Astrocyte (in vitro differentiated cells and primary cell): ENCODE measurements at regions not wholly inside any gene's neighbourhood (a gene's known extent, or its start where the extent isn't known, plus 50 kb on each side); places are given as distances from the start of the nearest gene placed in this dataset.
A peak's percentile ranks its signal among the peaks of the same experiment; 100 is the strongest.

Source experiments
- DNase-seq: peaks from one replicate; pipeline ENCODE4 v3.0.0-alpha.2; 2010; ENCODE audit warnings: low read depth
- FAIRE-seq: peaks from 2 replicates; lab custom pipeline; 2011; peaks lifted over from hg19 to GRCh38; lab: Jason Lieb, UNC
- H2AFZ ChIP-seq: 2 replicates; pipeline ENCODE4 v1.6.0; 2012; ENCODE audit warnings: low read depth, low read length, inconsistent platforms
- H3K27ac ChIP-seq: 2 replicates; pipeline ENCODE4 v1.5.1; 2011; ENCODE audit warnings: low read depth, low read length, inconsistent platforms
- H3K27me3 ChIP-seq: 2 replicates; pipeline ENCODE4 v1.6.0; 2011; ENCODE audit warnings: low read length, inconsistent platforms; ENCODE audit not compliant: insufficient read depth
- H3K36me3 ChIP-seq: 2 replicates; pipeline ENCODE4 v1.5.1; 2011; ENCODE audit warnings: low read length, inconsistent platforms; ENCODE audit not compliant: insufficient read depth
- H3K4me1 ChIP-seq: 2 replicates; pipeline ENCODE4 v1.5.1; 2011; ENCODE audit warnings: low read length, inconsistent platforms; ENCODE audit not compliant: insufficient read depth
- H3K4me2 ChIP-seq: 2 replicates; pipeline ENCODE4 v1.6.0; 2012; ENCODE audit warnings: low read length, inconsistent platforms
- H3K4me3 ChIP-seq: 2 replicates; pipeline ENCODE4 v1.5.1; 2011; ENCODE audit warnings: low read depth, mild to moderate bottlenecking, low read length, inconsistent platforms; ENCODE audit not compliant: insufficient read depth
- H3K79me2 ChIP-seq: 2 replicates; pipeline ENCODE4 v1.6.0; 2012; ENCODE audit warnings: mild to moderate bottlenecking, low read length, inconsistent platforms; ENCODE audit not compliant: insufficient read depth
- H3K9ac ChIP-seq: 2 replicates; pipeline ENCODE4 v1.6.0; 2012; ENCODE audit warnings: mild to moderate bottlenecking, low read length, inconsistent platforms
- H3K9me3 ChIP-seq: 2 replicates; pipeline ENCODE4 v1.5.1; 2012; ENCODE audit warnings: low read depth, mild to moderate bottlenecking, low read length, inconsistent platforms; ENCODE audit not compliant: insufficient read depth
- H4K20me1 ChIP-seq: 2 replicates; pipeline ENCODE4 v1.6.0; 2012; ENCODE audit warnings: low read length, inconsistent platforms; ENCODE audit not compliant: insufficient read depth
- H3K27ac Mint-ChIP-seq: one replicate; pipeline ENCODE4 v1.8.0; 2021; ENCODE audit warnings: mild to moderate bottlenecking, mixed read lengths; ENCODE audit not compliant: unreplicated experiment
- H3K27me3 Mint-ChIP-seq: one replicate; pipeline ENCODE4 v1.8.0; 2021; ENCODE audit warnings: low read depth, mixed read lengths; ENCODE audit not compliant: unreplicated experiment
- H3K36me3 Mint-ChIP-seq: one replicate; pipeline ENCODE4 v1.8.0; 2021; ENCODE audit warnings: low read depth, mixed read lengths; ENCODE audit not compliant: unreplicated experiment
- H3K4me1 Mint-ChIP-seq: one replicate; pipeline ENCODE4 v1.8.0; 2021; ENCODE audit warnings: low read depth, mixed read lengths; ENCODE audit not compliant: unreplicated experiment
- H3K4me3 Mint-ChIP-seq: one replicate; pipeline ENCODE4 v1.8.0; 2021; ENCODE audit warnings: mild to moderate bottlenecking, moderate library complexity, mixed read lengths; ENCODE audit not compliant: unreplicated experiment
- H3K9me3 Mint-ChIP-seq: one replicate; pipeline ENCODE4 v1.8.0; 2021; ENCODE audit warnings: mild to moderate bottlenecking, mixed read lengths; ENCODE audit not compliant: unreplicated experiment
- CTCF ChIP-seq: IDR thresholded peaks from 2 replicates; pipeline ENCODE4 v1.5.1; 2011; ENCODE audit warnings: low read depth, mild to moderate bottlenecking, inconsistent platforms, low read length, moderate library complexity; ENCODE audit not compliant: insufficient read depth
- EZH2 ChIP-seq: IDR thresholded peaks from 2 replicates; pipeline ENCODE4 v1.6.1; 2012; ENCODE audit warnings: mild to moderate bottlenecking, low read length, inconsistent platforms; ENCODE audit not compliant: insufficient read depth

- no peak overlapping the region for H3K27ac Mint-ChIP-seq
- Histone ChIP-seq H3K27me3 (no peaks in the 10 kb centered on the region), H4K20me1 (no peaks in the 10 kb centered on the region), H3K4me1 (peaks cover 13% of the 10 kb centered on the region), H3K4me2 (no peak overlapping the region), H3K36me3 (no peaks in the 10 kb centered on the region), H3K9ac (no peak overlapping the region), H3K27ac (no peak overlapping the region), H3K9me3 (no peaks in the 10 kb centered on the region), H3K4me3 (no peak overlapping the region), H2AFZ (no peak overlapping the region), H3K79me2 (no peaks in the 10 kb centered on the region)
- H3K4me1 Mint-ChIP-seq, result peaks cover 24% of the 10 kb centered on the region
- no peak for TF ChIP-seq CTCF
- no peak for TF ChIP-seq EZH2
- no peaks in the 10 kb centered on the region for H3K27me3 Mint-ChIP-seq
- DNase-seq (no peak), FAIRE-seq (no peak)
- H3K9me3 Mint-ChIP-seq, result no peaks in the 10 kb centered on the region
- H3K4me3 Mint-ChIP-seq, result no peak overlapping the region
- H3K36me3 Mint-ChIP-seq, result no peaks in the 10 kb centered on the region
These were observed 518.0 kb upstream of the DIPK2B start for GRCh38 chrX:45718676-45719075.

GRCh38 chrX:45716750-45717149 is 516.1 kb upstream of the DIPK2B start:
- no peaks in the 10 kb centered on the region for H4K20me1 ChIP-seq
- H3K27ac ChIP-seq, result no peak overlapping the region
- H3K36me3 ChIP-seq, result no peaks in the 10 kb centered on the region
- no peaks in the 10 kb centered on the region for H3K27me3 ChIP-seq
- H3K4me3 Mint-ChIP-seq, result no peak overlapping the region
- no peaks in the 10 kb centered on the region for H3K36me3 Mint-ChIP-seq
- no peaks in the 10 kb centered on the region for H3K9me3 Mint-ChIP-seq
- no peak overlapping the region for H3K27ac Mint-ChIP-seq
- no peak overlapping the region for H2AFZ ChIP-seq
- H3K27me3 Mint-ChIP-seq, result no peaks in the 10 kb centered on the region
- TF ChIP-seq EZH2 (no peak), CTCF (no peak)
- H3K4me1 ChIP-seq, result peaks cover 20% of the 10 kb centered on the region
- DNase-seq (no peak), FAIRE-seq (peak; percentile 71)
- H3K4me2 ChIP-seq, result no peak overlapping the region
- no peak overlapping the region for H3K4me3 ChIP-seq
- no peak overlapping the region for H3K9ac ChIP-seq
- no peaks in the 10 kb centered on the region for H3K9me3 ChIP-seq
- H3K4me1 Mint-ChIP-seq, result peaks cover 27% of the 10 kb centered on the region
- no peaks in the 10 kb centered on the region for H3K79me2 ChIP-seq

- H3K4me3 Mint-ChIP-seq, result no peak overlapping the region
- no peaks in the 10 kb centered on the region for H3K27me3 ChIP-seq
- peaks cover 29% of the 10 kb centered on the region for H3K4me1 ChIP-seq
- H2AFZ ChIP-seq, result no peak overlapping the region
- H3K4me2 ChIP-seq, result peak overlapping the region; percentile 28
- H3K27ac Mint-ChIP-seq, result peak overlapping the region; percentile 93
- H3K27me3 Mint-ChIP-seq, result no peaks in the 10 kb centered on the region
- no peaks in the 10 kb centered on the region for H3K36me3 ChIP-seq
- peak overlapping the region; percentile 23 for H3K9ac ChIP-seq
- H3K27ac ChIP-seq, result peak overlapping the region; percentile 61
- H3K4me3 ChIP-seq, result no peak overlapping the region
- no peak for TF ChIP-seq EZH2
- TF ChIP-seq CTCF, result no peak
- H3K79me2 ChIP-seq, result no peaks in the 10 kb centered on the region
- no peak for FAIRE-seq
- no peaks in the 10 kb centered on the region for H4K20me1 ChIP-seq
- peak; percentile 60 for DNase-seq
- H3K4me1 Mint-ChIP-seq, result peaks cover 36% of the 10 kb centered on the region
- no peaks in the 10 kb centered on the region for H3K9me3 ChIP-seq
- H3K9me3 Mint-ChIP-seq, result no peaks in the 10 kb centered on the region
- no peaks in the 10 kb centered on the region for H3K36me3 Mint-ChIP-seq
These were observed 515.1 kb upstream of the DIPK2B start for GRCh38 chrX:45715748-45716147.
